Cardiac muscle cell (in vitro differentiated cells and primary cell): ENCODE measurements at regions not wholly inside any gene's neighbourhood (a gene's known extent, or its start where the extent isn't known, plus 50 kb on each side); places are given as distances from the start of the nearest gene placed in this dataset.

ENCODE experiments used
- DNase-seq, 2 donors: peaks; one replicate each; pipeline versions ENCODE4 v3.0.0 to v3.0.0-alpha.2; 2010 to 2017; ENCODE audit warnings: low read depth in 1 of 2, low spot score in 1 of 2
- H3K27ac ChIP-seq: fragments of 200-600 bp; sonication (generic); 2 replicates; pipeline ENCODE4 v1.5.1; 2016
- H3K27me3 ChIP-seq: fragments of 200-600 bp; sonication (generic); 2 replicates; pipeline ENCODE4 v1.6.0; 2016; ENCODE audit warnings: control low read depth
- H3K36me3 ChIP-seq: fragments of 200-600 bp; sonication (generic); 2 replicates; pipeline ENCODE4 v1.5.1; 2016; ENCODE audit warnings: control low read depth
- H3K4me1 ChIP-seq: fragments of 200-600 bp; sonication (generic); 2 replicates; pipeline ENCODE4 v1.8.1; 2017; ENCODE audit warnings: low read depth, mild to moderate bottlenecking, mixed run types
- H3K4me3 ChIP-seq: fragments of 200-600 bp; sonication (generic); 2 replicates; pipeline ENCODE4 v1.5.1; 2016; ENCODE audit warnings: mild to moderate bottlenecking
- H3K9me3 ChIP-seq: fragments of 200-600 bp; sonication (generic); 2 replicates; pipeline ENCODE4 v1.5.1; 2017; ENCODE audit warnings: low read depth, mild to moderate bottlenecking, control low read depth
- CTCF ChIP-seq: IDR thresholded peaks from 2 replicates; pipeline ENCODE4 v1.5.1; 2012; ENCODE audit warnings: low read depth, mild to moderate bottlenecking, low read length

- DNase-seq, result no peak
- H3K36me3 ChIP-seq, result no peaks in the 10 kb centered on the region
- TF ChIP-seq CTCF, result no peak
- H3K27ac ChIP-seq, result peak overlapping the region; percentile 69
- peaks cover 28% of the 10 kb centered on the region for H3K4me1 ChIP-seq
- H3K4me3 ChIP-seq, result no peak overlapping the region
- H3K9me3 ChIP-seq, result no peaks in the 10 kb centered on the region
- H3K27me3 ChIP-seq, result no peaks in the 10 kb centered on the region
Observed at GRCh38 chr18:76584414-76585310, 89.6 kb upstream of the ZNF516 start.

DNA sequence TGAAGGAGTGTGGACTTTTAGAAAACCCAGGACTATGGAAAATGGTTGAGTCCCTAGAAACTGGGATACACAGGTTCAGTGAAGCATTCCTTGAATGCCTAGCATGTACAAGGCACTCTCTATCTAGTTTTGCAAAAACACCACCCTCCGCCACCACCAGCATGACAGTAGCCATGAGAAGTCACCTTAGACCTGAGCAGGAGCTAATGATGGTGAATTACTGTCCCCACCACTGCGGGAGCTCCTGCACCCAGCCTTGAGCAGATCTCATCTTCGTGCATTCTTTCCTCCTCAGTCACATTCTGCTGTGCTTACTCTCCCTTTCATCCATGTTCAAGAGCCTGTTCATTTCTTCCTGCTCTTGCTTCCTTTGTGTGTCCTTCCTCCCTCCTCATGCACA is 86.2 kb upstream of the ZNF516 start:
- no peak for TF ChIP-seq CTCF
- no peak overlapping the region for H3K4me3 ChIP-seq
- DNase-seq, result no peak
- H3K27me3 ChIP-seq, result no peaks in the 10 kb centered on the region
- H3K36me3 ChIP-seq, result no peaks in the 10 kb centered on the region
- H3K4me1 ChIP-seq, result peaks cover 10% of the 10 kb centered on the region
- no peak overlapping the region for H3K27ac ChIP-seq
- no peaks in the 10 kb centered on the region for H3K9me3 ChIP-seq

GRCh38 chr18:76580288-76580962 is 85.4 kb upstream of the ZNF516 start:
- Histone ChIP-seq H3K27ac (no peak overlapping the region), H3K4me1 (peaks cover 10% of the 10 kb centered on the region), H3K9me3 (no peaks in the 10 kb centered on the region), H3K27me3 (no peaks in the 10 kb centered on the region), H3K4me3 (no peak overlapping the region), H3K36me3 (no peaks in the 10 kb centered on the region)
- DNase-seq, result no peak
- TF ChIP-seq CTCF, result no peak

DNA sequence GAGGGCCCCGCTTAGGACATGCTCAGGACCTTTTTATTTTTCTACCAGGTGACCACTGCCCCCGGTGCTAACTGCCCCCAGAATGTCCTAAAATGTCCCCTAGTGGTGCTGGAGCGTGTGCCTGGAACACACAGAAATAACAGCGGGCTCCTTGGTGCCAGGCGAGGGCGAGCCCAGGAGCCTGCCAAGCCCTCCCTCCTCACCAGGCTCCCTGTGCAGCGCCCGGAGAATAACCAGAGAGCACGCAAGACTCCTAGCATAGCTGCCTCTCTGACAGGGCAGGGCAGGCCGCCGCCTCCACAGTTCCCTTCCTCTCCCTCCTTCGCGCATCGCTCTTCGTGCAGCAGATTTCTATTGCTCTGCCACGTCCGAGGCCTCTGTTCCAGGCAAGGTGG is 84.3 kb upstream of the ZNF516 start:
- Histone ChIP-seq H3K4me3 (no peak overlapping the region), H3K27me3 (no peaks in the 10 kb centered on the region), H3K9me3 (no peaks in the 10 kb centered on the region), H3K4me1 (peaks cover 7% of the 10 kb centered on the region), H3K27ac (no peak overlapping the region), H3K36me3 (no peaks in the 10 kb centered on the region)
- no peak for DNase-seq
- TF ChIP-seq CTCF, result no peak

- Histone ChIP-seq H3K27ac (no peak overlapping the region), H3K27me3 (no peaks in the 10 kb centered on the region), H3K4me3 (no peak overlapping the region), H3K9me3 (no peaks in the 10 kb centered on the region), H3K36me3 (no peaks in the 10 kb centered on the region), H3K4me1 (peaks cover 1% of the 10 kb centered on the region)
- peak in 1 of 2 donors; percentile 19 for DNase-seq
- no peak for TF ChIP-seq CTCF
Observed at GRCh38 chr18:76578571-76579300, 83.7 kb upstream of the ZNF516 start.
